Right renal pelvis (tissue), 4 donors: ENCODE measurements at regions not wholly inside any gene's neighbourhood (a gene's known extent, or its start where the extent isn't known, plus 50 kb on each side); places are given as distances from the start of the nearest gene placed in this dataset.

Source experiments
- DNase-seq, 4 donors: peaks; one replicate each; pipeline ENCODE4 v3.0.0-alpha.2; 2013; ENCODE audit warnings: low read depth in 4 of 4, low spot score in 3 of 4, missing footprints in 1 of 4

DNA sequence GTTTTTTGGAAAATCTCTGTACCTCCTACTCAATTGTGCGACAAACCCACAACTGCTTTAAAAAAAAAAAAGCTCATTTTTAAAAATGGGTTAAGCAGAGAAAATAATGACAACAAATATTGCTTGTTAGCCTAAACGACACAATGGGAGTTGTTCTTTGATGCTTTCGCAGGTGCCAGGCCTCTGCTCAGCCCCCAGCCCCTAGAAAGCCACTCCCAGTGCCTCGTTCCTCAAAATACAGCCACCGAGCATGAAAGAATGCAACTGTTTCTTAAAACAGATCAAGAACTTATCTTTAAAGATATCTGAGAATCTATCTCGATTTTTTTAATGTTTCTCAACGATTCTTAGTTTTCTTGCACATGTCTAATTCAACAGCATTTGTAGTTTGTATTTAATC is 85.2 kb upstream of the PFKP start:
- no peak for DNase-seq

DNA sequence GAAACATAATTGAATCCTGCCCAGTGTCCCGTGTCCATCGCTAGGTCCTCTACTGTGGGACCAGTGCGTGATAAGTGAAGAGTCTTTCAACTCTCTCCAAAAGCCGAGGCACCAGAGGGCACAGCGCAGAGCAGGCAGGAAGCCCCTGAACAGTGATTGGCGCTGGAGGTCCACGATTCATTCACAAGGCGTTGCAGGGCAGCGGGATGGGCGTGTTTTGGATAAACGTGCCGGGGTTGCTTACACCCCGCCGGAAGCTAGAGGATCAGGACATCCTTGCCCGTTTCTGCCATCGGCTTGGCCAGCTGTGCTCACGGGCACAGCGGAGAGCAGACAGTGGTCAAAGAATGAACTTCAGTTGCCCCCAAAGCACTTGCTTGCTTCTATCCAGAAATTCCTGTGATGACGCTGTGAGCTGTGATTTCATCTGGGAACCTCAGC is 86.0 kb upstream of the PFKP start:
- no peak for DNase-seq

DNA sequence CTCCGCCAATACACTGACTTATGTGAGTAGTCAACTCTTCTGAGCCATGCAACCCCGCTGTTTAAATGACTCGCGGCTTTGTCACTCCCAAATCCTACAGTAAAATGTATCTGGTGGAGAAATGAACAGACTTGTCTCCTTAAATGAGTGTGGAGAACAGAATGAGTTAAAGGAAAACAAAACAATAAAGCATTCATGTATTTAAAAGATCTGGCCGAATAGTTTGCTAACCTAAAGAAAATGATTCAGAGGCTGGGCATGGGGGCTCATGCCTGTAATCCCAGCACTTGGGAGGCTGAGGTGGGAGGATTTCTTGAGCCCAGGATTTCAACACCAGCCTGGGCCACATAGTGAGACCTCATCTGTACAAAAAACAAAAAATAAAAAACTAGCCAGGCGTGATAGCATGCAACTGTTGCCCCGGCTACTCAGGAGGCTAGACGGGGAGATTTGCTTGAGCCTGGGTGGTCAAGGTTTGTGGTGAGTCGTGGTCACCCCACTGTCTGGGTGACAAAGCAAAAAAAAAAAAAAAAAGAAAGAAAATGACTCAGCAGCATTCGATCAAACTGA is 86.5 kb upstream of the PFKP start:
- no peak for DNase-seq

DNA sequence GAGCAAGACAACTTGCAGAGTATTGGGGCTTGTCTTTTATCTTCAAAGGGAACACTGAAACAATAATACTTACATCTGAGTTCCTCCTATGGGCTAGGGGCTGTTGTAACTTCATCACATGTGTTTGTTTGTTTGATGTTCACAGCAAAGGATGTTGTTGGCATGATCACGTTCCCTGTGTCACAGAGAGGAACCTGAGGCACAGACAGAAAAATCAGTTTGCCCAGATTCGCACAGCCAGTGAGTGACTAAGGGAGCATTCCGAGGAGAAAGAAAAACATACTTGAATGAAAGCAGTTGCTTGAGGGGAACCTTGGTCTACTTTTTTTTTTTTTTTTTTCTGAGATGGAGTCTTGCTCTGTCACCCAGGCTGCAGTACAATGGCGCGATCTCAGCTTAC is 87.2 kb upstream of the PFKP start:
- DNase-seq: no peak

DNA sequence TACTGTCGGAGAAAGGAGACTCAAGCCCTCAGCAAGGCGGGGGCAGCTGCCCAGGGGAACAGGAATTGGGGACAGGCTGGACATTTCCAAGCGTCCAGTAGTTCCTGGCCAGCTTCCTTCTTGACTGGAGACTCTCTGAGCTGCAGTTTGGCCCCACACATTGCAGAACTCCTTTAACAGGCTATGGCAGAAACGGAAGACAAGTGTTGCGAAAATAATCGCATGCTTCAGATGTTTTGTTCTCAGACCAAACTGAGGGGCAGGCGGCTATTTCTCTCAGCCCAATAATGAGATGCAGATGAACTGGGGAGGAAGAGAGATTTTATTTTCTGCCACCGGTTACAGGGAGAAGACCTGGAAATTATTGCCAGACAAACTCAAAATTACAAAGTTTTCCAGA is 88.0 kb upstream of the PFKP start:
- no peak for DNase-seq

DNA sequence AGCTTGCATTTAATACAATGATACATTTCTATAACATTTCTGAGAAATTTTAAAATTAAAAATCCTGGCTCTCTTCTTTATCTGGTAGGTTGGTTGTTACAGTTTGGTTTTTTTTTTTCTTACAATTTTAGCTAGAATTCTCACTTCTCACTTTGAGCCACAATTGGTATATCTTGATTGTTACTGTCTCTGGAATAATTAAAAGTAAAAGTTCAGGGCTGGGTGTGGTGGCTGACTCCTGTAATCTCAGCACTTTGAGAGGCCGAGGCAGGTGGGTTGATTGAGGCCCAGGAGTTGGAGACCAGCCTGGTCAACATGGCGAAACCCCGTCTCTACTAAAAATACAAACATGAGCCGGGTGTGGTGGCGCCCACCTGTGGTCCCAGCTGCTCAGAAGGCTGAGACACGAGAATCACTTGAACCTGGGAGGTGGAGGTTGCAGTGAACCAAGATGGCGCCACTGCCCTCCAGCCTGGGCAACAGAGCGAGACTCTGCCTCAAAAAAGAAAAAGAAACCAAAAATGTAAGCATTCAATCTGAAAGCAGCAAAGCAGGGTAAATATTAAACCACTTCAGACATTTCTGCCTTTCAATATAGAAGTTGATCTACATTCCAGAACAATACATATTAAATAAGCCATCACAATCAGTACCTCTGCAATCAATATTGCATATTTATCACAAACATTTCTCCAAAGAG is 88.6 kb upstream of the PFKP start:
- no peak for DNase-seq

DNA sequence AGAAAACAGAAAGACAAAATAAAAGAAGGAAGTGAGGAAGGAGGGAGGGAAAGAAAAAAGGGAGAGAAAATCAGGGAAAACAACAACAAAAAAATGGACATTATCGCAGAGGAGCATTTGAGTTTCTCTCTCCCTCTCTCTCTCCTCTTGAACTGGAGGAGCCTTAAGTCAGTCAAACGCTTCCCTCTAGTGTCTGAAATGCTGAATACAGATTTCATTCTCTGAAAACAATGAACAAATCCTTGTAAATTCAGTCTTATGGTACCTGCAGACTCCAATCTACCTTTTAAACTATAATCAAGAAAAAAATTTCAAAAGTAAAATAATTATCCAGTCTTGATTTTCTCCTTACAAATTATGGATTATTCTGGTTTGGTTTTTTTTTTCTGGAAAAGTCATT is 89.2 kb upstream of the PFKP start:
- DNase-seq: peak in 3 of 4 donors; percentile 35 to 47 (median 35)

DNA sequence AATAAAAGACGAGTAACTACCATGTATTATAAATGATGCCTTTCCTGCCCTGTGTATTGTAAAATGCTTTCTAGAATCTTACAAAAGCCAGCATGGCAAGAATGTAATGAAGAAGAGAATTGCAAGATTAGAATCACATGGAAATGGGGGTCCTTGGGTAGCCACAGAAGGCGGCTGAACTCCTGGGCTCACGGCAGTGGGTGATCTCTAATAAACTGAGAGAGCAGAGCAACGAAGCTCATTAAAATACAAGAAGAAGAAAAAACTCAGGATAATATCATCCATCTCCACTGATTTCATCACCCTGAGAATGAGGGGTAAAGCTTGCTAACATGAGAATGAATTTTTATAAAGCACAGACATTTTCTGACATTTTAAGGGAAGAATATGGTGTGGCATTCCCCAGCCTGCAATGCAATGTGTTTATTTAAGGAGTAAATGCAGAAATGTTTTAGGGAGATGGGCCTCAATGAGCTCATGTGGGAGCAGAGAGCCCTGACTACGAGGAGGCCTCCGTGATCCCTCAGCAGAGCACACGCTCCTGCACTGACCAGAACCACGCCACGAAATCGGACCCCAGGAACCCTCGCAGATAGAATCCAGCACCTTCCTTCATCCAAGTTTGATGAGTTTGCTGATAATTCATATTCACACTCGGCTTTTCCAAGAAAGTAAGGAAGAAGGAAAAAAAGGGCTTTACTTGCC is 92.7 kb upstream of the PFKP start:
- DNase-seq: no peak

DNA sequence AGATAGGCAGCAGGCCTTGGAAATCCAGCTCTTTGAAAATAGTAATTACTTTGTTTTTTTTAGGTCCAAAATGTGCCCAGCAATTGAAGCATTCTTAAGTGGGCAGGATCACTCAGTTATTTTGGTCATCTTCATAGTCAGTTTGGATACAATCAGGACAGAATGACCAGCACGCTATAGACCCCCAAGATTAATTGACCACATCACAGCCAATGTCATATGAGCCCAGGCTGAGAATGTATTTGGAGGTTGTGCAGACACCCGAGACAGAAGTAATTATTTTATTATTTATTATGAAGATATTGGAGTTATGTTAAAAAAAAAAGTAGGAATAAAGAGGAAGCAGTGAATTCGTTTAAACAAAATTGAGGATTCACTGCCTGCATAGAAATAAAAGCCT is 93.3 kb upstream of the PFKP start:
- no peak for DNase-seq

DNA sequence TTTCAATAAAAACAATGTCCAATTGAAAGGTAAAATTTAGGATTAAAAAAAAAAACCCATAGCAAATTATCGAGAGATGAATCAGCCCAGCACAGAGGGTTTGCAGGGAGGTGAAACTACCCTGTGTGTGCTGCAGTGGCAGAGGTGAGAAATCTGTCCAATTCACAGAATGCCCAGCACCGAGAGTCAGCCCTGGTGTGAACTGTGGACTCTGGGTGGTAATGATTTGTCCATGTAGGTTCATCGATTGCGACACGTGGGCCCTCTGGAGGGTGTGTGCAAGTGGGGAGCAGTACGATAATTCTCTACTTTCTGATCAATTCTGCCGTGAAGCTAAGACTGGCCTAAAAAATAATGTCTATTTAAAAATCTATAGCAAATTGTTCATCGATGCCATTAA is 94.5 kb upstream of the PFKP start:
- no peak for DNase-seq

DNA sequence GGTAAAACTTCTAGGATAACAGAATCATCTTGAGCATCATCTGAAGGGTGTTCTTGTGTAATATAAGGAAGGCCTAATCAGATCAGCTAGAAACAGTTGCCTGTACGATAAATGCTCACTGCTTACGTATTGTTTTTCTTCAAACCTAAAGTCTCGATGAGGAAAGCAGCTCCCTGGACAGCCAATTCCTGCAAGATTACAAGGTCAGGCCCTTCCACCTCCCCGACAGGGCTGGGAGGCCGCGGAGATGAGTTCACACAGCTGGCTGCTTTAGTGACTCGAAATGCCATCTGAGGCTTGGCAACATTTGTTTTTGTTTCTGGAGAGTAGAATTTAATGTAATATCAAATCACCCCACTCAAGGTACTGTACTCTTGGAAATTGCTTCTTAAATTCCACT is 95.1 kb upstream of the PFKP start:
- no peak for DNase-seq

DNA sequence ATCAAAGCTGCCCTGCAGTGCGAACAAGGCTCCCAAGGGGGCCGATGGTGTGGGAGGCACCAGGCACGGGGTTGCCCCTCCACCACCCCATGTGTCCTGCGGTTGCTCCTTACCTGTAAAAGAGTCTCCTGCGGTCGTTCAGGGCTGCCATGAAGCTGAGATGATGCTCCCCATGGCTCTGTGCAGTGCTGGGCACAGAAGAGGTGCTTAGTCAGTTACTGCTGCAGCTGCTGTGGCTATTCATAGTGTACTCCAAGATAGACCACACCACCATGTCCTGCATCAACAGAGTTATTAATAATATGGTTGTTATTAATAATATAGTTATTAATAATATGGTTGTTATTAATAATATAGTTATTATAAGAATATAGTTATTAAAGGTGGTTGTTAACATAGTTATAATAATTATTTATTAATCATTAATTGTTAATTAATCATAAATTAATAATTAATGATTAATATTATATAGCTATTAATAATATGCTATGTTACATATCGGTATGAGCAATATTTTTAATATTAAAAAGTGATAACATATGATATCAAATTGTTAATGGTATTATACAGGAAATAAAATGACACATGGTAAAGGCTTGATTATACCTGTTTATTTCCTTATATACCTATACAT is 97.0 kb upstream of the PFKP start:
- no peak for DNase-seq

DNA sequence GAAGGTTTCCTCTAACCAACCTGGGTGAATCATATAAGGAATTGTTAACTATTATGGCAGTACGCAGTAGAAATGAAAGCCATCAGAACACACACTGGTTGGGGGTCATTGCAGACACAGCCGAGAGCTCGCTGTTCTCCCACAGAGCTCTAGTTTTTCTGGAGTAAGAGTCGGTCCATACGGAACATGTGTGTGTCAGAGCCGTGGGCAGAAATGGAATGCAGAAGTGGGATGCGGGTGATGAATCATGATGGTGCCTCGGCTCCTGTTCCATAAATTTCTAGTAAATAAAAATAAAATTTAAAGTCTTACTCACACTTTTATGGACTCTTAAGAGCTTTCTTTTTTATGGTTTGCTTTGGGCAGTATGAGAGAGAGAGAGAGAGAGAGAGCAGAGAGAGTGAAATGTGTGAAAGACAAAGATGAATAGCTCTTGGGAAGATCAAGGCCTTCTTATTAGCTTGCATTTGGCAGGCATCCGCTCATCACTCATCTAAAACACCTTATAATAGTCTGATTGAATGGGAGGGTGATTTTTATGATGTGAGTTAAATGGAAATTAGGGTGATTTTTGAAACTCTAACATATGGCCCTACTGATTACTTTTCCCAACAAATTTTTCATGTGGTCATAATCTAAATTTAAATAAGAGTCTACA is 98.8 kb upstream of the PFKP start:
- DNase-seq: no peak

DNA sequence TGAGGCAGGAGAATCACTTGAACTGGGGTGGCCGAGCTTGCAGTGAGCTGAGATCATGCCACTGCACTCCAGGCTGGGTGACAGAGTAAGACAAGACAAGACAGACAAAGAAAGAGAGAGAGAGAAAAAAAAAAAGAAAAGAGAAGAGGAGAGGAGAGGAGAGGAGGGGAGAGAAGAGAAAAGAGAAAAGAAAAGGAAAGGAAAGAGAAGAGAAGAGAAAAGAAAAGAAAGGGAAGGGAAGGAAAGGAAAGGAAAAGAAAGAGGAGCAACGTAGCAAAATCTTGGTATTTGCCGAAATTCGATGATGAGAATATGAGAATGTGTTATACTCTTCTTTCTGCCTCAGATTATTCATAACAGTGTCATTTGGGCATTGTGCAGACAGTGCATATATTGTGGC is 101.2 kb upstream of the PFKP start:
- DNase-seq: no peak

DNA sequence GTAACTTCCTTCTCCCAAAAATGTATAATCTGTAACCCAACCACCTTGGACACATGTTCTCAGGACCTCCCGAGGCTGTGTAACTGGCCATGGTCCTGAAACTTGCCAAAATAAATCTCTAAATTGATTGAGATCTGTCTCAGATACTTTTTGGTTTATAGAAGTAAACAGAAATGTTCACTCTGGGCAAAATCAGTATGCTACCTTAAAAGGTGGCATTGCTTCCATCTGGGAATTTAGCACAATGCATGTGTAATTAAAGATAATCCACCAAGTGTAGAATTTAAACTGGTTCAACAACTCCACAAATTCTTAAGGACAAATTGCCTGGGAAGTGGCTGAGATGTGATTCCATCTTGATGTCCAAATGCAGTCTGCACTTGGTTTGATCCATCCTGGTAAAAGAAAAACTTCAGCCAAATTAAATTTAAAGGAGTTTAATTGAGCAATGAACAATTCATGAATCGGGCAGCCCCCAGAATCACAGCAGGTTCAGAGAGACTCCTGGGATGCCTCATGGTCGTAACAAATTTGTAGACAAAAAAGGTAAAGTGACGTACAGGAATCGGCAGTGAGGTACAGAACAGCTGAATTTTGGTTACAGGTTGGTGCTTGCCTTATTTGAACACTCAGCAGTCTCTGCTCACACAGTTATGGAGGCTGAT is 102.6 kb upstream of the PFKP start:
- no peak for DNase-seq

DNA sequence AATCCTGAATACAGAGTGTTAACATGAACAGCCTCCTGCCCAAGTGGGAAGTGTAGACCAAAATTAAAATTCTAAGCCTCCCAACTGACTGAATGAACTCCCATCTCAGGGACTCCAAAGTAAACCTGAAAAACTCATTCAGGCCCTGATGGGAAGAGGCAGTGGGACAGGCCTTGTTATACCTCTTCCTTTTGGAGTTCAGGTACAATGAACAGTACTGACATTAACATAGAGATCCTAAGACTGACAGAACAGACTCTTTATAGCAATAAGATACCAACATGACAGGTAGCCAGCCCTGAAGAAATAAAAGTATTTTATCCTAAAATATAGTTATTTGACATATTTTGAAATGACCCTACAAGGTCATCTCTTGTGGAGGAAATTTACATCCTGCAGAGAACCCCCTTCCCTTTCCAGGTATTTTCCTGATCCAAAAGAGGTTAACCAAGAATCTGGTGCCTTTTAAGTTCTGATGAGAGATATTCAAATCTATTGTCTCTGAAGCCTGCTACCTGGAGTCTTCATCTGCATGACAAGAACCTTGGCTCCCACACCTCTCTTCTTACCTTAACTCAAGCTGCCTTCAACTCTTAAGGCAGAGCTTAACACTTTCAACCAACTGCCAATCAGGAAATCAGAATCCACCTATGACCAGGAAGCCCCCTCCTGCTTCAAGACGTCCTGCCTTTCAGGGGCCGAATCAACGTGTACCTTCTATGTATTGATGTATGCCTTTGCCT is 103.3 kb upstream of the PFKP start:
- no peak for DNase-seq

DNA sequence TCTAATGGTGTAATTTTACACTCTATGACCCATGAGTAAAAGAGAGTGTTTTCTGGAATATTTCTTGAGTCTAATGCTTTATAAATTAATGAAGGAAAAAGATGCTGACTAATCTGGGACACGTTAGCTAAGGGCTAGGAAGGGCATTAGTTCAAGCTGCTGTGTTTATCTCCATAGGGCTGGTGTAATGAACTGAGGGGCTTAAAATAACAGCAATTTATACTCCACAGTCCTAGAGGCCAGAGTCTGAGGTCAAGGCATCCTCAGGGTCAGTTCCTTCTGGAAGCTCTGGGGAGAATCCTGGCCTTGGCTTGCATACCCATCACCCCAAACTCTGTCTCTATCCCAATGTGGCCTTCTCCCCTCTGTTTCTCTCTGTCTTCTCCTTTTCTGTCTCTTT is 105.2 kb upstream of the PFKP start:
- DNase-seq: no peak

DNA sequence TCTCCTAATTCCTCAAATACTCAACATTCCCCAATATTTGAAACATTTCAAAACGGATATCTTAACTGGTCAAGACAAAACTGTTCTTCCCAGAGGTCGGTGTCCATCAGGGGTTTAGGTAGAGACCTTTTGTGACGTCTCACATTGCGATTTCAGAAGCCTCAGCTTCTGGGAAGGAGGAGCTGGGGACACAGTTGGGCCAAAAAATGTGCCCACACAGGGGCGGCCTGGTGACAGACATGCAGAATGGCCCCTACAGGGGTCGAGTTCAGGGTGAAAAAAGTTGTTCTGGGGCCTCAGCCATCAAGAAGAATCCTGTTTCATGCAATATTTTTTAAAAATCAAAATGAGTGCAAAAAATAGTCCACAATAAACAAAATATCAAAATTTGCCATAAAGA is 108.7 kb upstream of the PFKP start:
- DNase-seq: no peak

DNA sequence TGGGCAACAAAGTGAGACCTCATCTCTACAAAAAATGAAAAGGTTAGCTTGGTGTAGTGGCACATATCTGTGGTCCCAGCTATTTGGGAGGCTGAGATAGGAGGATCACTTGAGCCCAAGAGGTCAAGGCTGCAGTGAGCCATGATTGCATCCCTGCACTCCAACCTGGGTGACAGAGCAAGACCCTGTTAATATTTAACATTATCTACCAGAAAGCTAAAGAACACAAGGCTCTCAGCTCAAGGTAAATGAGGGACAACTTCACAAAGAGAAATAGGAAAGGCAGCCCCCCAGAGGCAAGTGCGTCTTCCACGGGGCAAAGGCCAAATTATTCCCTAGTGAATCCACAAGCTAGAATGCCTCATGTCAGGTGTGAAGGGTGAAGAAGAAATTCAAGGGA is 109.6 kb upstream of the PFKP start:
- DNase-seq: no peak

DNA sequence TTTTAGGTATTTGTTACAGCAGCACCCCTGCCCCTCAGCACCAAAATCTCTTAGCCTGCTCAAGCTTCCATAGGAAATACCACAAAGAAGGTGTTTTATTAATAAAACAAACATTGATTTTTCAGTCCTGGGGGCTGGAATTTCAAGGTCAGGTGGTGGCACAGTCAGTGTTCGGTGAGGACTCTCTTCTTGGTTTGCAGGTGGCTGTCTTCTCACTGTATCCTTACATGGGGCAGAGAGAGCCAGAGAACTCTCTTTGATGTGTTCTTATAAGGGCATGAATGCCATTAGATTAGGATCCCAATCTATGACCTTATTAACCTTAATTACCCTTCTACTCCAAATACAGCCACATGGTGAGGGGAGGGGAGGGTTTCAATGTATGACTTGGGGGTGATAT is 112.3 kb upstream of the PFKP start:
- no peak for DNase-seq
